ENCODE measurements at regions not wholly inside any gene's neighbourhood (a gene's known extent, or its start where the extent isn't known, plus 50 kb on each side); places are given as distances from the start of the nearest gene placed in this dataset.

DNA sequence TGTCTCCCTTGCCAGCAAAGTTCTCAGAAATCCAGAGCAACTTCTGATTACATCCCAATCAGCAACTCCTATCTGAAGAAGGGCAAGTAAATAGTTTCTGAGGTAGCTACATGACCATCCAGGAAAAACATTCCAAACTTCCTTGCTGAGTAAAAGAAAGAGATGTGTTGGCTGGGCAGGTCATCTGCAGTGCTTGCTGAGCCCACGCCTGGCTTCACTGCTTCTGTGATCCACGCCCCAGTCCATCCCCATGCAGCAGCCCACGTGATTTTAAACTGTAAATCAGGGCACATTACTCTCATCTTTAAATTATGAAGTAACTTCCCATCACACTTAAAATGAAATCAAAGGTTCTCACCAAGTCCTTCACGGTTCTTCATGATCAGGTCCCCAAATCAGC is 603.6 kb downstream of the QKI start:
- TF ChIP-seq CTCF (IDR thresholded peaks at IDR 0.05; ENCODE audit: low read depth, low read length, poor library complexity, severe bottlenecking) = no peak
- TF ChIP-seq EZH2phosphoT487 (IDR thresholded peaks at IDR 0.05; ENCODE audit: borderline replicate concordance, low read length) = no peak
